ENCODE measurements at regions not wholly inside any gene's neighbourhood (a gene's known extent, or its start where the extent isn't known, plus 50 kb on each side); places are given as distances from the start of the nearest gene placed in this dataset.
"Not testable (repeated sequence)": the region's sequence is repeated elsewhere in the genome, so short reads cannot be mapped to it uniquely, and the experiment has no call there.

DNA sequence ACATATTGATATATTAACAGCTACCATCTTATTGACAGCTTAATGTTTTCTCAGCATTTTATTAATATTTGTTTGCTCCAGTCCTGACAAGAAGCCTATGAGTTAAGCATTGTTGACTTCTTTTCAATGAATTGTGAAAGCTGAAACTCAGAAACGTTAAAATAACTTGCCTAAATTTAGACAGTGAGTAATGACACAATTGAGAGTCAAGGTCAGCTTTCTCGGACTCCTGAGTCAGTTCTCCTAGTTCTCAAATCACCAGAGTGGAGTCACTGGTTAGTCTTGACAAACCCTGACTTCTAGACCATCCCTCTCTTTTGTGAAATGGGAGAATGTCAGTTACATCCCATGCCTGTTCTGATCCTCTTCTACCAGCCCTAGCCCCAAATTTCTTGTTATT, 222.7 kb upstream of the ACO1 start:
- no peak for DNase-seq (ENCODE audit: low spot score in 2 of 2)
- Histone ChIP-seq H3K9me3 (no peaks in the 10 kb centered on the region), H3K4me1 (peaks cover 8% of the 10 kb centered on the region), H3K27me3 (ENCODE audit: low read depth) (no peaks in the 10 kb centered on the region), H3K4me3 (no peak overlapping the region), H3K36me3 (replicated peaks) (no peaks in the 10 kb centered on the region)
- in situ Hi-C loops (cut with MboI; ENCODE audit: low sequenced_read_pairs), result no loop called here

DNA sequence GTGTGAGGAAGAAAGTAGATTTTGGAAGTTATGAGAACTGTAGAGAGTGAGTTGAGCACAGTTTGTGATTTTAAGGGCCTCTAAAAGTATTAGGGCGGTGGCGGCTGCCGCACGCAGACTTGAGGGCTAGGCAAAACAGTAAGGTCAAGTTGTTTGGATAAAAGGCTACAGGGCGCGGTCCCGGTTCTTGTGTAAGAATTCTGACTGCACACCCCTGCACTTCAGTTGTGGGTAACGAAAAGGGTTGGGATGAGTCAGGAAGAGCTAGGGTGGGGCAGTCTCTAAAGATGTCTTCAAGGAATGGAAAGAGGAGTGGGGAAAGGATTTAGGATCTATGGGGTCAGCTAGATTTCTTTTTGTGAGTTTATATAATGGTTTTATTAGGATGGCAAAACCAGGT, 218.1 kb upstream of the ACO1 start:
- H3K36me3 ChIP-seq (replicated peaks); H3K4me1 ChIP-seq; H3K4me3 ChIP-seq; H3K9me3 ChIP-seq; H3K27me3 ChIP-seq (ENCODE audit: low read depth); in situ Hi-C loops (cut with MboI; ENCODE audit: low sequenced_read_pairs); DNase-seq (ENCODE audit: low spot score in 2 of 2): not testable (repeated sequence)

DNA sequence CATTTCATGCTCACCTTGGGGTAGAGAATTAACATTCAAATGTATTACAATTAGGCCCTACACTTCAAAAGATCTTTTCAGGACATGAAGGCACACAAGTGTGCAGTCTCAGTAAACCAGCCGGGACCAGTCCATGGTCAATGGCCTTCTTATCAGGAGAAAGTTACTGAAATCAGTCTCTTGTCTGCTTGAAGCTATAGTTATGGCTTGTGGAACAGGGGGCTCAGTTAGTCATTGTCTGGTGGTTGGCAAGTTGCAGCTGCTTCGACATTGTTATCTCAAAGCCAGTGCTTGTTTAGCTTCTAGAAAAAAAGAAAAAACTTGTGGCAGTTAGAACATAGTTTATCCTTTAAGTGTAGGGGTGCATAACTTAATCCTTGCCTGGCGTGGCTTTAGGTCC, 213.1 kb upstream of the ACO1 start:
- Histone ChIP-seq H3K4me1 (no peaks in the 10 kb centered on the region), H3K9me3 (no peaks in the 10 kb centered on the region), H3K4me3 (no peak overlapping the region), H3K36me3 (replicated peaks) (no peaks in the 10 kb centered on the region), H3K27me3 (ENCODE audit: low read depth) (no peaks in the 10 kb centered on the region; the same call in 1 of the 2 replicates)
- DNase-seq (ENCODE audit: low spot score in 2 of 2), result no peak
- in situ Hi-C loops (cut with MboI; ENCODE audit: low sequenced_read_pairs), result no loop called here

DNA sequence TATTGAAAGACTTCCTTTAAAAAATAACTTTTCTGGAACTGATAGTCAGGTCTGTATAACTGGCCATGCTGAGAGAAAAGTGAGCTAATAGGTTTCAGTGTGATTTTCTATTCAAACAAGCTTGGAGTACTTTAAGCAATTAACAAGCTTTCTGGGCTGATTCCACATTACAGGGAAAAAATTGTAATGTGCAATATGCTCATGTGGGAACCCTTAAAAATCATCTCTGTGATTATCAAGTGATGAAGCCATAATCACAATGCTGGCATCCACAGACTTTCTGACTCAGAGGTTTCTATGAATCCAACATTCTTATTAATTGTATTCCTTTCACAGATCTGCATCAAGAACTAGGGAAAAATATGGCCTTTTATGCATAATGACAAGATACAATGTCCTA, 212.2 kb upstream of the ACO1 start:
- no peaks in the 10 kb centered on the region for H3K9me3 ChIP-seq
- no peak overlapping the region for H3K4me3 ChIP-seq
- H3K27me3 ChIP-seq (ENCODE audit: low read depth), result no peaks in the 10 kb centered on the region; the same call in 1 of the 2 replicates
- DNase-seq (ENCODE audit: low spot score in 2 of 2), result no peak
- in situ Hi-C loops (cut with MboI; ENCODE audit: low sequenced_read_pairs), result no loop called here
- no peaks in the 10 kb centered on the region for H3K36me3 ChIP-seq (replicated peaks)
- H3K4me1 ChIP-seq, result no peaks in the 10 kb centered on the region

DNA sequence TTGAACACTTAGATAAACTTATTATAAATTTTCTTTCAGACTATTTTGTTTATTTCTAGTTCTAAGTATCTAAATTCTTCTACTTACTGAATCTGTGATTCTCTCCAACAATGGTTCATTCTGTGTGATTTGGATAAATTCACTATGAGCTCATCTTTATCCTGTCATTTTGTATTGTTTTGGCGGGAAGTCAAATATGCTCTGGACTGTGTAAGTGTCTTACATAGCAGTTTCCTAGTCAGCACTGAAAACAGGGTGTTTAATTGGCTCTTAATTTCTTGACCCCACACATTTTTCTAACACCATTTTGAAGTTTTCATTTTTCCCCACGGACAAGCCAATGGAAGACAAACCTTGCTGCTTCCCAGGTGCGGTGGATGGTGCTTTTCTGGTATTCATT, 207.0 kb upstream of the ACO1 start:
- Histone ChIP-seq H3K36me3 (replicated peaks) (no peaks in the 10 kb centered on the region), H3K4me3 (no peak overlapping the region), H3K27me3 (ENCODE audit: low read depth) (no peaks in the 10 kb centered on the region), H3K4me1 (no peaks in the 10 kb centered on the region), H3K9me3 (no peaks in the 10 kb centered on the region)
- DNase-seq (ENCODE audit: low spot score in 2 of 2), result no peak
- in situ Hi-C loops (cut with MboI; ENCODE audit: low sequenced_read_pairs), result no loop called here

DNA sequence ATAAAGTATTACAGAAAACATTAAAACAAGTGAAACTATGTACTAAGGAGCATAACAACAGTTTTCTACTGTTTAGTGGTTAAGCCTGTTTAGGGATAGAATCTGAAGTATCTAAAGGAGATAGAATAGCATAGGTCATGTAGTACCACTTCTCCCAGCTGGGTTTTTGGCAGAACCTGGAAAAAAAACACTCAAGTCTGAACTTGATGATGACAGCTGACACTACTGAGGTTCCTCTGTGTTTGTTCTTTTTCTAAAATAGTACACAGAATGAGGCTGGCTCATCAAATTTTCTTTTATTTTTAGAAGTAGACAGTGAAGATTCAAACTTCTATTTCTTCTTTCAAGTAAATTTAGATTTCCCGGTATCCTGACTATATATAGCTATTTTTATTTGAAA, 203.8 kb upstream of the ACO1 start:
- Histone ChIP-seq H3K4me3 (no peak overlapping the region), H3K9me3 (no peaks in the 10 kb centered on the region), H3K4me1 (no peaks in the 10 kb centered on the region), H3K36me3 (replicated peaks) (no peaks in the 10 kb centered on the region), H3K27me3 (ENCODE audit: low read depth) (no peaks in the 10 kb centered on the region)
- no peak for DNase-seq (ENCODE audit: low spot score in 2 of 2)
- in situ Hi-C loops (cut with MboI; ENCODE audit: low sequenced_read_pairs), result no loop called here

DNA sequence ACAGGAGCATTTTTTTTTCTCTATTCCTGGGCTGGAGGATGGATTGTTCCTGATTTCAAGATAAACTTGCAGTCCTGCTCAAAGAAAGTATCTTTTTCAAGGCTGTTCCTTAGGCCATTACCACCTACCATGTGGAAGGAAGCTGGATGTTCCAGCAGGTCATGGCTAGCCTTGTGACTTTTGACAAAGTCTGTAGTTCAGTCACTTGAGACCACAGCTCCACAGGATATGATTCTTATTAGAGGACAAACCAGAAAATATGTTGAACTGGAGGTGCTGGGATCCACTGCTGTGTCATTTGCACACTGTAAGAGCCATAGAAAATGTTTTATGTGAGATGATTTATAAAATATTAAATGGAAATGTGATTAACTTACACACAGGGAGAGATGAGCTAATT, 184.2 kb upstream of the ACO1 start:
- Histone ChIP-seq H3K4me3 (no peak overlapping the region), H3K4me1 (peaks cover 5% of the 10 kb centered on the region), H3K9me3 (no peaks in the 10 kb centered on the region), H3K36me3 (replicated peaks) (no peaks in the 10 kb centered on the region), H3K27me3 (ENCODE audit: low read depth) (no peaks in the 10 kb centered on the region)
- in situ Hi-C loops (cut with MboI; ENCODE audit: low sequenced_read_pairs), result no loop called here
- no peak for DNase-seq (ENCODE audit: low spot score in 2 of 2)

DNA sequence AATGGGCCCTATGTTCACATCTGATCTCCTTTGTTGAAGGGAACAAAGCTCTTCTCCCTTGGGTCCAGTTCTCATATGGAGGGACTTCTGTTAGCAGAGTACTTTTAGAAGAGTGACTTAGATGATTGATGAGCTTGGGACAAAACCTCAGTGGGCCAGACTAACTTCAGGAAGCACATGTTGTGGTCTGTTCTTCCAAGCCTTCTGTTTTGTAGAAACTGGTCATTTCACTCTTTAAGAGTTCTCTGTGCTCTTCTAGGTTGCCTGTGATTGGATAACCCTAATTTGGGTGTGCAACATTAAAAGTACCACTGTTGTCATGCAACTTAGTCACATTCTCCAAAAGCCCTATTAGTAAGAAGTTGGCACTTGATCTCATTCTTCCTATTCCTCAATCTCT, 183.5 kb upstream of the ACO1 start:
- Histone ChIP-seq H3K27me3 (ENCODE audit: low read depth) (no peaks in the 10 kb centered on the region), H3K4me1 (peaks cover 11% of the 10 kb centered on the region), H3K36me3 (replicated peaks) (no peaks in the 10 kb centered on the region), H3K9me3 (no peaks in the 10 kb centered on the region), H3K4me3 (no peak overlapping the region)
- in situ Hi-C loops (cut with MboI; ENCODE audit: low sequenced_read_pairs), result no loop called here
- DNase-seq (ENCODE audit: low spot score in 2 of 2), result no peak

DNA sequence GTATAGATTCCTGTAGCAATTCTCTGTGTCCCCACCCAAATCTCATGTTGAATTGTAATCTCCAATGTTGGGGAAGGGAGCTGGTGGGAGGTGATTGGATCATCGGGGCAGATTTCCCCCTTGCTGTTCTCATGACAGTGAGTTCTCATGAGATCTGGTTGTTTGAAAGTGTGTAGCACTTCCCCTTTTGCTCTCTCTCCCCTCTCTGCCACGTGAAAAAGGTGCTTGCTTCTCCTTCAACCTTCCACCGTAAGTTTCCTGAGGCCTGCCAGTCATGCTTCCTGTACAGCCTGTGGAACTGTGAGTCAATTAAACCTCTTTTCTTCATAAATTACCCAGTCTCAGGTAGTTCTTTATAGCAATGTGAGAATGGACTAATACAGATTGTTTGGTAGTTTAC, 175.3 kb upstream of the ACO1 start:
- H3K27me3 ChIP-seq (ENCODE audit: low read depth); H3K4me3 ChIP-seq; DNase-seq (ENCODE audit: low spot score in 2 of 2); H3K36me3 ChIP-seq (replicated peaks); H3K9me3 ChIP-seq; in situ Hi-C loops (cut with MboI; ENCODE audit: low sequenced_read_pairs): not testable (repeated sequence)
- peaks cover 11% of the 10 kb centered on the region for H3K4me1 ChIP-seq

DNA sequence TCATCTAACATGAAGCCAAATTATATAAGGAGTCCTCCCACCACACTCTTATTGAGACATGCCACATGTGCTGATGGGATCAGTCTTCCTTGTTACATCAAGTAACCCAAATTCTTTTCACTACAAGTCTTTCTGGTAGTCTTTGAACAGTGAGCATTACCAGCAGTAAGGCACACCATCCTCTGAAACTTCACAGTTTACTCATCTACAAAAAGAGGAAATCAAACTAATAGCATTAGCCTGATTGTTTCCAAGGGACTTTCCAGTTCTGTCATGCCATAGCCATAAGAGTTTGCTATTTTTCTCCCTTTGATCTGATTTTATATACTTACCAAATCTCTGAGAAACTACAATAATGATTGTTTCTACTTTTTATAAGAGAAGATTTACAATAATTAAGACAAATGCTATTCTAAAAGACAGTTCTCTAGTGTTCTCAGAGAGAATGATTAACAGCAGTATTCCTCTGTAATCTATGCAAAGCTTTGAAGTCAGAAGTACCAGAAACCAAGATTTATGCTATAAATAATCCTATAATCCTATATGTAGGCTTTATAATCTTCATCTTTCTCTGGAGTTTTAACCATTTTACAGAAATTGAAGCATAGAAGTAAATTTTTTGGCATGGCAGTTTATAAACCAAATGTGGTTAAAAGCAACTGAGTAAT, 166.2 kb upstream of the ACO1 start:
- Histone ChIP-seq H3K4me1 (peaks cover 17% of the 10 kb centered on the region), H3K4me3 (no peak overlapping the region), H3K27me3 (ENCODE audit: low read depth) (no peaks in the 10 kb centered on the region), H3K9me3 (no peaks in the 10 kb centered on the region), H3K36me3 (replicated peaks) (no peaks in the 10 kb centered on the region)
- in situ Hi-C loops (cut with MboI; ENCODE audit: low sequenced_read_pairs), result no loop called here
- no peak for DNase-seq (ENCODE audit: low spot score in 2 of 2)

DNA sequence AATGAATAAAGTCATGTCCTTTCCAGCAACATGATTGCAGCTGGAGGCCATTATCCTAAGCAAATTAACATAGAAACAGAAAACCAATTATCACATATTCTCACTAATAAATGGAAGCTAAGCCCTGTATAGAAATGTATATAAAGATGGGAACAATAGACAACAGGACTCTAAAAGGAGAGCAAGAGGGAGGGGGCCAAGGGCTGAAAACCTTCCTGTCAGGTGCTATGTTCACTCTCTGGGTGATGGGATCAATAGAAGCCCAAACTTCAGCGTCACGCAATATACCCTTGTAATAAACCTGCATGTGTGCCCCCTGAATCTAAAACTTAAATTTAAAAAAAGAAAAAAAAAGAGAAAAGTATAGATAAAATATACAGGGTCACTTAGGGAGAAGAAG, 163.7 kb upstream of the ACO1 start:
- in situ Hi-C loops (cut with MboI; ENCODE audit: low sequenced_read_pairs), result no loop called here
- H3K36me3 ChIP-seq (replicated peaks), result no peaks in the 10 kb centered on the region
- peaks cover 17% of the 10 kb centered on the region for H3K4me1 ChIP-seq
- DNase-seq (ENCODE audit: low spot score in 2 of 2), result peak; percentile 64 to 86
- no peaks in the 10 kb centered on the region for H3K9me3 ChIP-seq
- H3K4me3 ChIP-seq, result no peak overlapping the region
- H3K27me3 ChIP-seq (ENCODE audit: low read depth), result no peaks in the 10 kb centered on the region

DNA sequence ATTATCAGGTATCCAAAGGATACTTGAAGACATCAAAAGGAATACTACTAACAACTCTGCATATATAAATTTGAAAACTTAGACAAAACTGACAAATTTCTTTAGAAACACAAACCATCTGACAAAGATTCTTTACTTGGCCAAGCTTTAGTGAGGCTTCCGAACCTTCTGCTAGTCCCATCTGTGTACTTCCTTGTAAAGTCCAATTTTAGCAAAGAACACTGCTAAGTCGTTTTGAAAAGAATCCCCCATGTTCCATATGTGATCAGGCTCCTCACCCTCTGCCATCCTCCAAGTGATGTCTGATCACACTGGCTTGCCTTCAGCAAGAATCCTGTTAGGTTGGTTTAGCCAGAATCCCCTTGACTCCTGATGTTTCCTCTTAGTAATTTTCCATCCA, 150.0 kb upstream of the ACO1 start:
- Histone ChIP-seq H3K9me3 (no peaks in the 10 kb centered on the region), H3K4me3 (no peak overlapping the region), H3K4me1 (no peaks in the 10 kb centered on the region), H3K36me3 (replicated peaks) (no peaks in the 10 kb centered on the region), H3K27me3 (ENCODE audit: low read depth) (no peaks in the 10 kb centered on the region)
- in situ Hi-C loops (cut with MboI; ENCODE audit: low sequenced_read_pairs), result no loop called here
- DNase-seq (ENCODE audit: low spot score in 2 of 2), result no peak

DNA sequence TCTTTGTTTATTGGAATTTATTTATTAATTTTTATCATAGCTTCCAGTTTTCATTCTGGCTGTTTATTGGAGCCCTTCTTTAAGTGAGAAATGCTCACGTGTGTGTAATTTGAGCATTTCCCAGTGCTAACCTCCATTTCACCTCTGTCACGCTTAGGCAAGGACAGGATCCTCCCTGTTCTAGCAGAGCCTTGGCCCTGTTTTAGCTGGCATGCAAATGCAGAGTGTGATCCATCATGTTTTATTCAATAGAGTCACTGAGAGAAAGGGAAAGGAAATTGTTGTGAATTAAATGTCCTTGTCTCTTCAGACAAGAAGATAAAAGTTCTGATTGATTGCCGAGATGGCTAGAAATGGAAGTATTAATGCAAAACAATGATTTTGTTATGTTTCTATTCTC, 137.3 kb upstream of the ACO1 start:
- Histone ChIP-seq H3K4me1 (peaks cover 6% of the 10 kb centered on the region; the same call in 1 of the 2 replicates), H3K27me3 (ENCODE audit: low read depth) (no peaks in the 10 kb centered on the region), H3K9me3 (no peaks in the 10 kb centered on the region), H3K4me3 (no peak overlapping the region), H3K36me3 (replicated peaks) (no peaks in the 10 kb centered on the region)
- in situ Hi-C loops (cut with MboI; ENCODE audit: low sequenced_read_pairs), result no loop called here
- no peak for DNase-seq (ENCODE audit: low spot score in 2 of 2)

DNA sequence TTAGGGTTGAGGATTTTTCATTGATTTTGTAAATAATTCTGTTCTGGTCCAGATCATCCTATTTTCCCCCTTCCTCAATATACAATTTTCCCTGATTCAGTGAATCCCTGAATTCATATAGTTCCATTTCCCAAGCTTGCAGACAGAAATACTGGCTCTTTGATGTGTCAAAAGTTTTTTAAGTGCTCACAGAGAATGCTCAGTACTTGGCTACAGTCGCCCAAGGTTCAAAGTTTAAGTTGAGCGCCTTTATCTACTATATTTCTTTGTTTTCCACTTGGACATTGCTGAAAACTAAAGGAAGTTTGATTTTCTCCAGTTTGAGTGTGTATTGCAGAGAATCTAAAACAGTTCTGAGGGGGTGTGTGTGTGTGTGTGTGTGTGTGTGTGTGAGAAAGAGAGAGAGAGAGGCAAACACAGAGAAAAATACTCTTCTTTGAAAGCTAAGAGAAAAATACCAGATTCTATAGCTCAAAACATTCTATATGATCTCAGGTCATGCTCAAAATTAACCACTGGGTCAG, 136.2 kb upstream of the ACO1 start:
- peaks cover 6% of the 10 kb centered on the region; the same call in 1 of the 2 replicates for H3K4me1 ChIP-seq
- no peak for DNase-seq (ENCODE audit: low spot score in 2 of 2)
- in situ Hi-C loops (cut with MboI; ENCODE audit: low sequenced_read_pairs), result no loop called here
- no peaks in the 10 kb centered on the region for H3K9me3 ChIP-seq
- H3K27me3 ChIP-seq (ENCODE audit: low read depth), result no peaks in the 10 kb centered on the region
- H3K4me3 ChIP-seq, result no peak overlapping the region
- no peaks in the 10 kb centered on the region for H3K36me3 ChIP-seq (replicated peaks)

DNA sequence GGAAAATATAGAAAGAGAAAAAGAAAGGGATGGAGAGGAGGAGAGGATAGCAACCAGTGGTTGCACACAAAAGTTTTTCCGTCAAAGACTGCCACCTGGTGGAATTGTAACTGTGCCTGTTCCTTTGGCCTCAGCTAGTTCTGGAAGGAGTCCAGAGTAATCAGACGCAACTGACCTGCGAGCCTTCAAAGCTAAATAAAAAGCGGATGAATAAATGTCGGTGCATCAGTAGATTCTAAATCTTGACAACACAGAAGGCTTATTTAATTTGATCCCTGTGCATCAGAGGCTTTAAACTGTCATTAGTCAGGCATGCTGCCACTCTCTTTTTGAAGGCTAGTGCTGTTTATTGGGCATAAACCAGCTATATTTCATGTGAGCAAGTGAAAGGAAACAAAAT, 132.9 kb upstream of the ACO1 start:
- Histone ChIP-seq H3K4me1 (peaks cover 6% of the 10 kb centered on the region; the same call in 1 of the 2 replicates), H3K4me3 (no peak overlapping the region), H3K36me3 (replicated peaks) (no peaks in the 10 kb centered on the region), H3K9me3 (no peaks in the 10 kb centered on the region), H3K27me3 (ENCODE audit: low read depth) (no peaks in the 10 kb centered on the region)
- in situ Hi-C loops (cut with MboI; ENCODE audit: low sequenced_read_pairs), result no loop called here
- DNase-seq (ENCODE audit: low spot score in 2 of 2), result peak; percentile 75 to 82

Data from HAP-1 (cell line).